ENCODE measurements at regions not wholly inside any gene's neighbourhood (a gene's known extent, or its start where the extent isn't known, plus 50 kb on each side); places are given as distances from the start of the nearest gene placed in this dataset.

GRCh38 chr18:38909972-38910371 lies 1344.4 kb upstream of the CELF4 start:
- intact Hi-C loops (cut with micrococcal nuclease; ENCODE audit: unreplicated experiment) = no loop called here
- Histone ChIP-seq H3K36me3 (ENCODE audit: control insufficient read depth, insufficient read depth, low read length) (no peaks in the 10 kb centered on the region), H3K27me3 (replicated peaks; ENCODE audit: control insufficient read depth, insufficient read depth, low read length) (no peaks in the 10 kb centered on the region), H3K9me3 (no peaks in the 10 kb centered on the region), H3K4me3 (ENCODE audit: low read depth, low read length) (no peak overlapping the region), H3K4me1 (no peaks in the 10 kb centered on the region)
- Mint-ChIP-seq H3K27ac (ENCODE audit: unreplicated experiment) (no peak overlapping the region), H3K27me3 (ENCODE audit: insufficient read depth, unreplicated experiment) (no peaks in the 10 kb centered on the region), H3K4me3 (ENCODE audit: unreplicated experiment) (no peak overlapping the region), H3K36me3 (ENCODE audit: insufficient read depth, unreplicated experiment) (no peaks in the 10 kb centered on the region), H3K4me1 (ENCODE audit: low read depth, unreplicated experiment) (peaks cover 6% of the 10 kb centered on the region), H3K9me3 (ENCODE audit: unreplicated experiment) (no peaks in the 10 kb centered on the region)
- TF ChIP-seq CTCF (IDR thresholded peaks at IDR 0.05; ENCODE audit: insufficient read depth in 1 of 2, low read depth in 1 of 2, low read length in 1 of 2, severe bottlenecking in 1 of 2, unreplicated experiment in 1 of 2) = no peak
- ChIA-PET CTCF (no interaction called here), POLR2A (no interaction called here)
- BruUV-seq (replicated peaks) = no TSS peak
- no peak for DNase-seq

DNA sequence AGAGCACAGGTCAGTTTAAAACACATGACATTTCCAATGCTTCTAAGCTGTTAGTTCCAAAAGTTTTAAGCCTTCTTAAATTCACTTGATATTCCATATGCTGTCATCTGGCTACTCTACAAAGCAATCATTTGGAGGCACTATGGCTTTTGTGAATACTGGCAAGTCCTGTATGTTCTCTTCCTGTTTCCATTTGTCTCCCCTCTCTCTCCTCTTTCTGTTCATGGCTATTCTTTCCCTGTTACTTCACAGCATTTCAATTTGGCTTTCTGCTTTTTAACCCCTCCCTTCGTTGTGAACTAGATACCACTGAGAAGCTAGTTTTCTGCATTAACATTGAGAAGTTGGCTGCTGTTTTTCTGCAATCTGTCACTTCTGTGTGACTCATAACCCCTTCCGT lies 1337.2 kb upstream of the CELF4 start:
- intact Hi-C loops (cut with micrococcal nuclease; ENCODE audit: unreplicated experiment) = no loop called here
- no peaks in the 10 kb centered on the region for H3K4me1 ChIP-seq
- CTCF ChIA-PET = no interaction called here
- Mint-ChIP-seq H3K36me3 (ENCODE audit: insufficient read depth, unreplicated experiment) (no peaks in the 10 kb centered on the region), H3K9me3 (ENCODE audit: unreplicated experiment) (no peaks in the 10 kb centered on the region), H3K27ac (ENCODE audit: unreplicated experiment) (no peak overlapping the region), H3K4me1 (ENCODE audit: low read depth, unreplicated experiment) (no peaks in the 10 kb centered on the region), H3K4me3 (ENCODE audit: unreplicated experiment) (no peak overlapping the region), H3K27me3 (ENCODE audit: insufficient read depth, unreplicated experiment) (no peaks in the 10 kb centered on the region)
- no peak for TF ChIP-seq CTCF (IDR thresholded peaks at IDR 0.05; ENCODE audit: insufficient read depth in 1 of 2, low read depth in 1 of 2, low read length in 1 of 2, severe bottlenecking in 1 of 2, unreplicated experiment in 1 of 2)
- no TSS peak for BruUV-seq (replicated peaks)
- H3K9me3 ChIP-seq = no peaks in the 10 kb centered on the region
- no peaks in the 10 kb centered on the region for H3K36me3 ChIP-seq (ENCODE audit: control insufficient read depth, insufficient read depth, low read length)
- H3K4me3 ChIP-seq (ENCODE audit: low read depth, low read length) = no peak overlapping the region
- POLR2A ChIA-PET = no interaction called here
- no peak for DNase-seq
- H3K27me3 ChIP-seq (replicated peaks; ENCODE audit: control insufficient read depth, insufficient read depth, low read length) = no peaks in the 10 kb centered on the region

- Mint-ChIP-seq H3K27me3 (ENCODE audit: insufficient read depth, unreplicated experiment) (no peaks in the 10 kb centered on the region), H3K4me3 (ENCODE audit: unreplicated experiment) (no peak overlapping the region), H3K36me3 (ENCODE audit: insufficient read depth, unreplicated experiment) (no peaks in the 10 kb centered on the region), H3K4me1 (ENCODE audit: low read depth, unreplicated experiment) (no peaks in the 10 kb centered on the region), H3K27ac (ENCODE audit: unreplicated experiment) (no peak overlapping the region), H3K9me3 (ENCODE audit: unreplicated experiment) (no peaks in the 10 kb centered on the region)
- no peaks in the 10 kb centered on the region for H3K4me1 ChIP-seq
- DNase-seq = no peak
- no peaks in the 10 kb centered on the region for H3K9me3 ChIP-seq
- no peaks in the 10 kb centered on the region for H3K36me3 ChIP-seq (ENCODE audit: control insufficient read depth, insufficient read depth, low read length)
- H3K27me3 ChIP-seq (replicated peaks; ENCODE audit: control insufficient read depth, insufficient read depth, low read length) = no peaks in the 10 kb centered on the region
- TF ChIP-seq CTCF (IDR thresholded peaks at IDR 0.05; ENCODE audit: insufficient read depth in 1 of 2, low read depth in 1 of 2, low read length in 1 of 2, severe bottlenecking in 1 of 2, unreplicated experiment in 1 of 2) = no peak
- ChIA-PET POLR2A (no interaction called here), CTCF (no interaction called here)
- intact Hi-C loops (cut with micrococcal nuclease; ENCODE audit: unreplicated experiment) = no loop called here
- no peak overlapping the region for H3K4me3 ChIP-seq (ENCODE audit: low read depth, low read length)
- no TSS peak for BruUV-seq (replicated peaks)
Observed at GRCh38 chr18:38900445-38900844, 1334.8 kb upstream of the CELF4 start.

Measured in Caco-2 (cell line).